Urinary bladder (tissue), 3 donors: ENCODE measurements at regions not wholly inside any gene's neighbourhood (a gene's known extent, or its start where the extent isn't known, plus 50 kb on each side); places are given as distances from the start of the nearest gene placed in this dataset.

Experiments used
- DNase-seq: peaks from one replicate; pipeline ENCODE4 v3.0.0-alpha.2; 2015; ENCODE audit errors: extremely low spot score
- H3K27ac ChIP-seq: one replicate; pipeline ENCODE4 v1.5.1; 2013; ENCODE audit warnings: low read depth, mild to moderate bottlenecking, moderate library complexity
- H3K36me3 ChIP-seq: one replicate; pipeline ENCODE4 v1.6.1; 2013; ENCODE audit warnings: mild to moderate bottlenecking, moderate library complexity; ENCODE audit not compliant: insufficient read depth
- H3K4me1 ChIP-seq: one replicate; pipeline ENCODE4 v1.6.1; 2013; ENCODE audit warnings: mild to moderate bottlenecking, moderate library complexity; ENCODE audit not compliant: insufficient read depth
- H3K4me3 ChIP-seq: one replicate; pipeline ENCODE4 v1.5.1; 2013; ENCODE audit warnings: low read depth, low read length
- WGBS: extraction: QIAGEN DNeasy Blood & Tissue Kit; methylation state at CpG from one replicate; pipeline ENCODE4 v1.1.7; 2013; 5-methylcytosine and 5-hydroxymethylcytosine counted together
- donor health status: healthy with polysubstance abuse.
- donor health status: healthy.

GRCh38 chr20:57943291-57943690, 233.5 kb upstream of the PMEPA1 start:
- H3K36me3 ChIP-seq: no peaks in the 10 kb centered on the region
- 79% methylated on average over 9 of the region's 9 CpGs for WGBS
- DNase-seq: no peak
- no peak overlapping the region for H3K4me3 ChIP-seq
- H3K4me1 ChIP-seq: no peaks in the 10 kb centered on the region
- no peak overlapping the region for H3K27ac ChIP-seq

- H3K4me3 ChIP-seq: no peak overlapping the region
- no peak for DNase-seq
- no peak overlapping the region for H3K27ac ChIP-seq
- no peaks in the 10 kb centered on the region for H3K36me3 ChIP-seq
- H3K4me1 ChIP-seq: no peaks in the 10 kb centered on the region
- WGBS: 43% methylated on average over 16 of the region's 16 CpGs
Measured at GRCh38 chr20:57941604-57942381, 232.0 kb upstream of the PMEPA1 start.

- H3K4me3 ChIP-seq: no peak overlapping the region
- 61% methylated on average over 14 of the region's 14 CpGs for WGBS
- no peak overlapping the region for H3K27ac ChIP-seq
- no peak for DNase-seq
- H3K4me1 ChIP-seq: no peaks in the 10 kb centered on the region
- no peaks in the 10 kb centered on the region for H3K36me3 ChIP-seq
Measured at GRCh38 chr20:57940868-57941522, 231.2 kb upstream of the PMEPA1 start.

GRCh38 chr20:57940376-57940775, 230.6 kb upstream of the PMEPA1 start:
- no peak overlapping the region for H3K27ac ChIP-seq

GRCh38 chr20:57939499-57939898, 229.7 kb upstream of the PMEPA1 start:
- 83% methylated on average over 3 of the region's 3 CpGs for WGBS
- no peak for DNase-seq
- Histone ChIP-seq H3K4me1 (no peaks in the 10 kb centered on the region), H3K4me3 (no peak overlapping the region), H3K27ac (no peak overlapping the region), H3K36me3 (no peaks in the 10 kb centered on the region)

More at GRCh38 chr20:57940376-57940775, 230.6 kb upstream of the PMEPA1 start:
- Histone ChIP-seq H3K36me3 (no peaks in the 10 kb centered on the region), H3K4me3 (no peak overlapping the region), H3K4me1 (no peaks in the 10 kb centered on the region)
- WGBS: 98% methylated on average over 4 of the region's 4 CpGs
- DNase-seq: no peak

- Histone ChIP-seq H3K27ac (no peak overlapping the region), H3K4me1 (no peaks in the 10 kb centered on the region), H3K4me3 (no peak overlapping the region), H3K36me3 (no peaks in the 10 kb centered on the region)
- no peak for DNase-seq
- 72% methylated on average over 19 of the region's 19 CpGs for WGBS
Measured at GRCh38 chr20:57938158-57939108, 228.6 kb upstream of the PMEPA1 start.

- no peaks in the 10 kb centered on the region for H3K4me1 ChIP-seq
- no peak overlapping the region for H3K4me3 ChIP-seq
- H3K27ac ChIP-seq: no peak overlapping the region
- 70% methylated on average over 6 of the region's 6 CpGs for WGBS
- H3K36me3 ChIP-seq: no peaks in the 10 kb centered on the region
- DNase-seq: no peak
Measured at GRCh38 chr20:57936636-57937385, 227.0 kb upstream of the PMEPA1 start.

GRCh38 chr20:57934913-57935312, 225.1 kb upstream of the PMEPA1 start:
- no peaks in the 10 kb centered on the region for H3K36me3 ChIP-seq
- H3K27ac ChIP-seq: no peak overlapping the region
- DNase-seq: no peak
- no peak overlapping the region for H3K4me3 ChIP-seq
- 88% methylated on average over 10 of the region's 10 CpGs for WGBS
- no peaks in the 10 kb centered on the region for H3K4me1 ChIP-seq

- 75% methylated on average over 10 of the region's 10 CpGs for WGBS
- DNase-seq: no peak
- no peak overlapping the region for H3K27ac ChIP-seq
Measured at GRCh38 chr20:57934007-57934805, 224.4 kb upstream of the PMEPA1 start.

GRCh38 chr20:57932227-57932864, 222.5 kb upstream of the PMEPA1 start:
- WGBS: 90% methylated on average over 17 of the region's 17 CpGs
- no peak for DNase-seq
- Histone ChIP-seq H3K27ac (no peak overlapping the region), H3K4me1 (no peaks in the 10 kb centered on the region), H3K36me3 (no peaks in the 10 kb centered on the region), H3K4me3 (no peak overlapping the region)

More at GRCh38 chr20:57934007-57934805, 224.4 kb upstream of the PMEPA1 start:
- H3K4me1 ChIP-seq: no peaks in the 10 kb centered on the region
- no peak overlapping the region for H3K4me3 ChIP-seq
- H3K36me3 ChIP-seq: no peaks in the 10 kb centered on the region

GRCh38 chr20:57930351-57930750, 220.5 kb upstream of the PMEPA1 start:
- Histone ChIP-seq H3K27ac (no peak overlapping the region), H3K36me3 (no peaks in the 10 kb centered on the region), H3K4me1 (no peaks in the 10 kb centered on the region), H3K4me3 (no peak overlapping the region)
- no peak for DNase-seq
- WGBS: 89% methylated on average over 5 of the region's 5 CpGs
